Peyer's patch (tissue), 4 donors: ENCODE measurements at regions not wholly inside any gene's neighbourhood (a gene's known extent, or its start where the extent isn't known, plus 50 kb on each side); places are given as distances from the start of the nearest gene placed in this dataset.
"Not testable (repeated sequence)": the region's sequence is repeated elsewhere in the genome, so short reads cannot be mapped to it uniquely, and the experiment has no call there.

Experiments used
- DNase-seq, 3 donors: peaks; one replicate each; pipeline ENCODE4 v3.0.0-alpha.2; 2017 to 2019
- H3K27ac ChIP-seq, 4 donors: fragments of 200-600 bp; sonication (generic); one replicate each; pipeline ENCODE4 v1.5.1; 2016 to 2019
- H3K27me3 ChIP-seq, 2 donors: fragments of 200-600 bp; sonication (generic); one replicate each; pipeline ENCODE4 v1.5.1; 2019
- H3K36me3 ChIP-seq, 3 donors: fragments of 200-600 bp; sonication (generic); one replicate each; pipeline ENCODE4 v1.5.1; 2016 to 2019
- H3K4me1 ChIP-seq, 4 donors: fragments of 200-600 bp; sonication (generic); one replicate each; pipeline ENCODE4 v1.5.1; 2016 to 2019
- H3K4me3 ChIP-seq, 4 donors: fragments of 200-600 bp; sonication (generic); 1 replicate in 3 of 4; 2 replicates in 1 of 4; pipeline ENCODE4 v1.5.1; 2016 to 2019; ENCODE audit warnings: mild to moderate bottlenecking in 1 of 4
- H3K9me3 ChIP-seq, 4 donors: fragments of 200-600 bp; sonication (generic); one replicate each; pipeline ENCODE4 v1.5.1; 2016 to 2019; ENCODE audit warnings: mild to moderate bottlenecking in 1 of 4
- CTCF ChIP-seq, 6 experiments: fragments of 450-650 bp in 4 of 6; fragments of 200-600 bp in 2 of 6; sonication (generic) in 1 of 6; IDR thresholded peaks; one replicate each; pipeline ENCODE4 v1.5.1; 2017 to 2019; ENCODE audit warnings: antibody characterized with exemption in 6 of 6, mild to moderate bottlenecking in 3 of 6, moderate library complexity in 1 of 6
- POLR2A ChIP-seq, 2 donors: fragments of 450-650 bp; IDR thresholded peaks; one replicate each; pipeline ENCODE4 v1.5.1; 2017; ENCODE audit warnings: antibody characterized with exemption in 2 of 2, mild to moderate bottlenecking in 2 of 2, moderate library complexity in 2 of 2

- peaks cover 0 to 4% (median 0%) of the 10 kb centered on the region in 4 donors for H3K9me3 ChIP-seq
- H3K27ac ChIP-seq = no peak overlapping the region
- H3K4me1 ChIP-seq = no peaks in the 10 kb centered on the region
- H3K36me3 ChIP-seq = no peaks in the 10 kb centered on the region
- TF ChIP-seq CTCF (IDR thresholded peaks at IDR 0.05) (no peak), POLR2A (IDR thresholded peaks at IDR 0.05) (no peak)
- H3K27me3 ChIP-seq = no peaks in the 10 kb centered on the region
- no peak overlapping the region for H3K4me3 ChIP-seq
- no peak for DNase-seq
Observed at GRCh38 chr14:40682131-40682913, 924.4 kb upstream of the LRFN5 start.

GRCh38 chr14:40679256-40679655 lies 927.4 kb upstream of the LRFN5 start:
- no peak overlapping the region for H3K4me3 ChIP-seq
- no peaks in the 10 kb centered on the region for H3K4me1 ChIP-seq
- no peak overlapping the region for H3K27ac ChIP-seq
- no peaks in the 10 kb centered on the region for H3K27me3 ChIP-seq
- H3K36me3 ChIP-seq = no peaks in the 10 kb centered on the region
- H3K9me3 ChIP-seq = peaks cover 0 to 4% (median 0%) of the 10 kb centered on the region in 4 donors
- DNase-seq = no peak
- TF ChIP-seq CTCF (IDR thresholded peaks at IDR 0.05) (no peak), POLR2A (IDR thresholded peaks at IDR 0.05) (no peak)

GRCh38 chr14:40677206-40677605 lies 929.5 kb upstream of the LRFN5 start:
- H3K4me3 ChIP-seq, H3K27ac ChIP-seq, H3K4me1 ChIP-seq, H3K27me3 ChIP-seq, DNase-seq, H3K36me3 ChIP-seq, H3K9me3 ChIP-seq: not testable (repeated sequence)

- H3K27me3 ChIP-seq = no peaks in the 10 kb centered on the region
- DNase-seq = no peak
- H3K4me1 ChIP-seq = no peaks in the 10 kb centered on the region
- no peaks in the 10 kb centered on the region for H3K36me3 ChIP-seq
- TF ChIP-seq CTCF (IDR thresholded peaks at IDR 0.05) = no peak
- TF ChIP-seq POLR2A (IDR thresholded peaks at IDR 0.05) = no peak
- no peak overlapping the region for H3K4me3 ChIP-seq
- H3K9me3 ChIP-seq = peaks cover 0 to 4% (median 0%) of the 10 kb centered on the region in 4 donors
- no peak overlapping the region for H3K27ac ChIP-seq
Observed at GRCh38 chr14:40674502-40674901, 932.2 kb upstream of the LRFN5 start.

GRCh38 chr14:40656311-40656710 lies 950.4 kb upstream of the LRFN5 start:
- no peak overlapping the region for H3K27ac ChIP-seq
- no peaks in the 10 kb centered on the region for H3K9me3 ChIP-seq
- TF ChIP-seq POLR2A (IDR thresholded peaks at IDR 0.05) (no peak), CTCF (IDR thresholded peaks at IDR 0.05) (no peak)
- H3K27me3 ChIP-seq = no peaks in the 10 kb centered on the region
- DNase-seq = no peak
- H3K36me3 ChIP-seq = no peaks in the 10 kb centered on the region
- H3K4me1 ChIP-seq = no peaks in the 10 kb centered on the region
- no peak overlapping the region for H3K4me3 ChIP-seq

GRCh38 chr14:40652089-40652691 lies 954.5 kb upstream of the LRFN5 start:
- no peak for DNase-seq
- TF ChIP-seq CTCF (IDR thresholded peaks at IDR 0.05) = no peak
- TF ChIP-seq POLR2A (IDR thresholded peaks at IDR 0.05) = no peak

More at GRCh38 chr14:40652089-40652691, 954.5 kb upstream of the LRFN5 start:
- Histone ChIP-seq H3K4me1 (no peaks in the 10 kb centered on the region), H3K27ac (no peak overlapping the region), H3K4me3 (no peak overlapping the region), H3K36me3 (no peaks in the 10 kb centered on the region), H3K9me3 (no peaks in the 10 kb centered on the region), H3K27me3 (no peaks in the 10 kb centered on the region)
